ENCODE measurements at regions not wholly inside any gene's neighbourhood (a gene's known extent, or its start where the extent isn't known, plus 50 kb on each side); places are given as distances from the start of the nearest gene placed in this dataset.
A peak's percentile ranks its signal among the peaks of the same experiment; 100 is the strongest.

DNA sequence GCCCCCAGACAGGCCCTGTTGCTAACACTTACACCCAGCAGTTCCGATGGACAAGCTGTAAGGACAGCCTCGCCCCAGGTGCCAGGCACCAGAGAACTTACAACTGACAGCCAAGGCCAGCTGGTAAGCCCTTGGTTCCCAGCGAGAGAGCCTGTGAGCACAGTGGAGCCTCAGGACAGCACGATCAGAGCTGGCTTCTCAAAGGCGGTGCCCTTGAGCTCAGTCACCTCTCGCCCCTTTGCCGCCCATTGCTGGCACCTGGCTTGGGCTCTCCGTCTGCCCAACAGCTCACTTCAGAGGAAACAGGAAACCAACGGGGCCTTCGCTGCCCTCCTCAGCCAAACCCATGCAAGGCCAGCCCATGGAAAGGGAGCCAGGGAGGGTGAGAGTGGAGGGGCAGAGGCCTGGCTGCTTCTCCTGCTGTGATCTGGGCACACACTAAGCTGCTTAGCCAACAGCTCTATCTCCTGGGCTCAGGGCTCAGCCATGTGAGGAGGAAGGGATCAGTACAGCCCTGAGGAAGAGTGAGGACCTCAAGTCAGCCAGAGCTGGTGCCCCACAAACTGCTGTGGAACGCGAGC, 98.5 kb downstream of the SINHCAF start (continued):
- TF ChIP-seq ZNF501 (tag by site-specific recombination; IDR thresholded peaks at IDR 0.05), result no peak
- no peak for TF ChIP-seq ZNF10 (tag by site-specific recombination; IDR thresholded peaks at IDR 0.05)

DNA sequence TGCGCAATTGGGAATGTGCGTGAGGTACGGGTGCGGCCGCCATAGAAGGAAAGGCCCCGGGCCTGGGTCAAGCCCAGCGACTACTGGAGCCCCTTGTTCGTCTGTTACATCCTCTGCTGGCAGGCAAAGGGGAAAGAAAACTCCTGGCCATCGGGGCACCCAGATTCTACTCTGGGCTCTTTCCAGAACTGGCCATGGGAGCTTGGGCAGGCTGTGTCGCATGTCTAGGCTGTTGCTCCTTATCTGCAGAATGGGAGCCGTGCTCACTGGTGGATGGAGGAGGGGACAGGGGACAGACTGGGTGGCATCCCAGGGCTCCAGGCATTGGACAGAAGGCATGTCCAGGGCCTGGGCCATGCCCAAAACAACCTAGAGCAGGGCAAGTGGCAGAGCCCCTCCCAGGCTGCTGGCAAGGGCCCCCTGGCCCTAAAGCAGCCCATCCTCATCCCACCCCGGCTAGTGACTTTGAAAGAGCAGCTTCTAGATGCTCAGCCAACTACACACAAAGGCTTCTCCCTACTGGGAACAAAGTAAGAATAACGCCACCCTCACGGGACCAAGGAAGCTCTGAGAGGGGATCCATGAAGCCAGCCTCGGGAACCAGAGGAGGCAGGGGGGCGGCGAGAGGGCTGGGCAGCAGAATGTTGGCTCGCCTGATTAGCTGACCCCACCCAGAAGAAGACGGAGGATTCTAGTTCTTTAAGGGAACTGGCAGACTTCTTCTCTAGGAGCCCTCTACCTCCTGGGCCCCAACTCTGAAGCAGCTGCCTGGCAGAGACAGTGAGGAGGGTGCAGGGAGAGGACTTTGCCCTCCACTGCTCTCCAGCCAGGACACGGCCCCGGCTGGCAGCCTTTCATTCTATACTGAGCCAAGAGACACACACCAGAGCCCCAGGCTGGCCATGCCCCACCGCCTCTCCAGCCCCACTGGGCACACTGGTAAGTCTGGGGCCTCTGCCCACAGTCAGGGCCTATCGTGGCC, 96.8 kb downstream of the SINHCAF start:
- ChIA-PET POLR2A (interaction anchor here (0.5 kb wide), 1 partner anchor 681 kb away, joined by 3 read pairs; no protein-coding TSS in a partner anchor), CTCF (interaction anchor here (0.7 to 1.0 kb wide), 3 partner anchors 10 to 384 kb away, joined by 3 to 4 read pairs (median 3); no protein-coding TSS in a partner anchor)
- Histone ChIP-seq H3K36me3 (ENCODE audit: control insufficient read depth in 2 of 2, insufficient read depth in 1 of 2, low read length in 2 of 2) (no peaks in the 10 kb centered on the region), H3K27ac (ENCODE audit: extremely low read depth, low read depth, low read length) (no peak overlapping the region), H3K4me1 (ENCODE audit: control insufficient read depth, insufficient read depth, low read length) (no peaks in the 10 kb centered on the region), H3K9me3 (ENCODE audit: control insufficient read depth, insufficient read depth, low read depth, low read length) (no peaks in the 10 kb centered on the region), H3K4me3 (ENCODE audit: low read depth, low read length) (no peak overlapping the region)
- TF ChIP-seq ZNF555 (tag by site-specific recombination; conservative IDR thresholded peaks at IDR 0.05) (no peak), ZNF133 (tag by site-specific recombination; IDR thresholded peaks at IDR 0.05) (peak; percentile 44; the same call in 1 of the 2 replicates), ZNF629 (tag by site-specific recombination; IDR thresholded peaks at IDR 0.05) (no peak)
- TF ChIP-seq, protein P1, sequence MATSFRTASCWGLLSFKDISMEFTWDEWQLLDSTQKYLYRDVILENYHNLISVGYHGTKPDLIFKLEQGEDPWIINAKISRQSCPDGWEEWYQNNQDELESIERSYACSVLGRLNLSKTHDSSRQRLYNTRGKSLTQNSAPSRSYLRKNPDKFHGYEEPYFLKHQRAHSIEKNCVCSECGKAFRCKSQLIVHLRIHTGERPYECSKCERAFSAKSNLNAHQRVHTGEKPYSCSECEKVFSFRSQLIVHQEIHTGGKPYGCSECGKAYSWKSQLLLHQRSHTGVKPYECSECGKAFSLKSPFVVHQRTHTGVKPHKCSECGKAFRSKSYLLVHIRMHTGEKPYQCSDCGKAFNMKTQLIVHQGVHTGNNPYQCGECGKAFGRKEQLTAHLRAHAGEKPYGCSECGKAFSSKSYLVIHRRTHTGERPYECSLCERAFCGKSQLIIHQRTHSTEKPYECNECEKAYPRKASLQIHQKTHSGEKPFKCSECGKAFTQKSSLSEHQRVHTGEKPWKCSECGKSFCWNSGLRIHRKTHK (tag by site-specific recombination; IDR thresholded peaks at IDR 0.05), result no peak
- TF ChIP-seq, protein P2, sequence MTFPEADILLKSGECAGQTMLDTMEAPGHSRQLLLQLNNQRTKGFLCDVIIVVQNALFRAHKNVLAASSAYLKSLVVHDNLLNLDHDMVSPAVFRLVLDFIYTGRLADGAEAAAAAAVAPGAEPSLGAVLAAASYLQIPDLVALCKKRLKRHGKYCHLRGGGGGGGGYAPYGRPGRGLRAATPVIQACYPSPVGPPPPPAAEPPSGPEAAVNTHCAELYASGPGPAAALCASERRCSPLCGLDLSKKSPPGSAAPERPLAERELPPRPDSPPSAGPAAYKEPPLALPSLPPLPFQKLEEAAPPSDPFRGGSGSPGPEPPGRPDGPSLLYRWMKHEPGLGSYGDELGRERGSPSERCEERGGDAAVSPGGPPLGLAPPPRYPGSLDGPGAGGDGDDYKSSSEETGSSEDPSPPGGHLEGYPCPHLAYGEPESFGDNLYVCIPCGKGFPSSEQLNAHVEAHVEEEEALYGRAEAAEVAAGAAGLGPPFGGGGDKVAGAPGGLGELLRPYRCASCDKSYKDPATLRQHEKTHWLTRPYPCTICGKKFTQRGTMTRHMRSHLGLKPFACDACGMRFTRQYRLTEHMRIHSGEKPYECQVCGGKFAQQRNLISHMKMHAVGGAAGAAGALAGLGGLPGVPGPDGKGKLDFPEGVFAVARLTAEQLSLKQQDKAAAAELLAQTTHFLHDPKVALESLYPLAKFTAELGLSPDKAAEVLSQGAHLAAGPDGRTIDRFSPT (tag by site-specific recombination; IDR thresholded peaks at IDR 0.05), result no peak
- TF ChIP-seq, protein P3, sequence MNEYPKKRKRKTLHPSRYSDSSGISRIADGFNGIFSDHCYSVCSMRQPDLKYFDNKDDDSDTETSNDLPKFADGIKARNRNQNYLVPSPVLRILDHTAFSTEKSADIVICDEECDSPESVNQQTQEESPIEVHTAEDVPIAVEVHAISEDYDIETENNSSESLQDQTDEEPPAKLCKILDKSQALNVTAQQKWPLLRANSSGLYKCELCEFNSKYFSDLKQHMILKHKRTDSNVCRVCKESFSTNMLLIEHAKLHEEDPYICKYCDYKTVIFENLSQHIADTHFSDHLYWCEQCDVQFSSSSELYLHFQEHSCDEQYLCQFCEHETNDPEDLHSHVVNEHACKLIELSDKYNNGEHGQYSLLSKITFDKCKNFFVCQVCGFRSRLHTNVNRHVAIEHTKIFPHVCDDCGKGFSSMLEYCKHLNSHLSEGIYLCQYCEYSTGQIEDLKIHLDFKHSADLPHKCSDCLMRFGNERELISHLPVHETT (tag by site-specific recombination; IDR thresholded peaks at IDR 0.05), result no peak
- TF ChIP-seq, protein P4, sequence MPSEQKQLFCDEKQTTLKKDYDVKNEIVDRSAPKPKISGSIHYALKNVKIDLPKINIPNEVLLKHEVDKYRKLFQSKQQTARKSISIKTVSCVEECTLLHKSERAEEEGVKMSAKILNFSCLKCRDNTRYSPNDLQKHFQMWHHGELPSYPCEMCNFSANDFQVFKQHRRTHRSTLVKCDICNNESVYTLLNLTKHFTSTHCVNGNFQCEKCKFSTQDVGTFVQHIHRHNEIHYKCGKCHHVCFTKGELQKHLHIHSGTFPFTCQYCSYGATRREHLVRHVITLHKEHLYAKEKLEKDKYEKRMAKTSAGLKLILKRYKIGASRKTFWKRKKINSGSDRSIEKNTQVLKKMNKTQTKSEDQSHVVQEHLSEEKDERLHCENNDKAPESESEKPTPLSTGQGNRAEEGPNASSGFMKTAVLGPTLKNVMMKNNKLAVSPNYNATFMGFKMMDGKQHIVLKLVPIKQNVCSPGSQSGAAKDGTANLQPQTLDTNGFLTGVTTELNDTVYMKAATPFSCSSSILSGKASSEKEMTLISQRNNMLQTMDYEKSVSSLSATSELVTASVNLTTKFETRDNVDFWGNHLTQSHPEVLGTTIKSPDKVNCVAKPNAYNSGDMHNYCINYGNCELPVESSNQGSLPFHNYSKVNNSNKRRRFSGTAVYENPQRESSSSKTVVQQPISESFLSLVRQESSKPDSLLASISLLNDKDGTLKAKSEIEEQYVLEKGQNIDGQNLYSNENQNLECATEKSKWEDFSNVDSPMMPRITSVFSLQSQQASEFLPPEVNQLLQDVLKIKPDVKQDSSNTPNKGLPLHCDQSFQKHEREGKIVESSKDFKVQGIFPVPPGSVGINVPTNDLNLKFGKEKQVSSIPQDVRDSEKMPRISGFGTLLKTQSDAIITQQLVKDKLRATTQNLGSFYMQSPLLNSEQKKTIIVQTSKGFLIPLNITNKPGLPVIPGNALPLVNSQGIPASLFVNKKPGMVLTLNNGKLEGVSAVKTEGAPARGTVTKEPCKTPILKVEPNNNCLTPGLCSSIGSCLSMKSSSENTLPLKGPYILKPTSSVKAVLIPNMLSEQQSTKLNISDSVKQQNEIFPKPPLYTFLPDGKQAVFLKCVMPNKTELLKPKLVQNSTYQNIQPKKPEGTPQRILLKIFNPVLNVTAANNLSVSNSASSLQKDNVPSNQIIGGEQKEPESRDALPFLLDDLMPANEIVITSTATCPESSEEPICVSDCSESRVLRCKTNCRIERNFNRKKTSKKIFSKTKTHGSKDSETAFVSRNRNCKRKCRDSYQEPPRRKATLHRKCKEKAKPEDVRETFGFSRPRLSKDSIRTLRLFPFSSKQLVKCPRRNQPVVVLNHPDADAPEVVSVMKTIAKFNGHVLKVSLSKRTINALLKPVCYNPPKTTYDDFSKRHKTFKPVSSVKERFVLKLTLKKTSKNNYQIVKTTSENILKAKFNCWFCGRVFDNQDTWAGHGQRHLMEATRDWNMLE (tag by site-specific recombination; conservative IDR thresholded peaks at IDR 0.05; ENCODE audit: low read depth), result no peak

All from HEK293 (cell line).